Transverse colon (tissue), 3 donors: ENCODE measurements at regions not wholly inside any gene's neighbourhood (a gene's known extent, or its start where the extent isn't known, plus 50 kb on each side); places are given as distances from the start of the nearest gene placed in this dataset.

Experiments used
- CTCF ChIP-seq, 5 experiments: fragments of 200-600 bp in 3 of 5; fragments of 450-650 bp in 2 of 5; sonication (generic) in 3 of 5; IDR thresholded peaks; 1 replicate in 2 of 5; 2 replicates in 3 of 5; pipeline ENCODE4 v1.5.1; 2016 to 2017; ENCODE audit warnings: antibody characterized with exemption in 5 of 5, inconsistent platforms in 3 of 5, mild to moderate bottlenecking in 2 of 5, moderate library complexity in 1 of 5
- EP300 ChIP-seq: sonication (generic); formaldehyde crosslinking; IDR thresholded peaks from one replicate; pipeline ENCODE4 v1.6.1; 2017; ENCODE audit warnings: antibody characterized with exemption, low read depth

GRCh38 chr22:49226096-49226495 is 601.6 kb downstream of the BRD1 start:
- TF ChIP-seq CTCF (IDR thresholded peaks at IDR 0.05) (no peak), EP300 (no peak)
